ENCODE measurements at regions not wholly inside any gene's neighbourhood (a gene's known extent, or its start where the extent isn't known, plus 50 kb on each side); places are given as distances from the start of the nearest gene placed in this dataset.

GRCh38 chrX:120819126-120819525, 56.5 kb downstream of the CT47B1 start:
- no peak for DNase-seq

- DNase-seq, result no peak
These were observed 61.7 kb downstream of the CT47B1 start for GRCh38 chrX:120813982-120814381.

- no peak for DNase-seq
These were observed 74.2 kb downstream of the CT47B1 start for GRCh38 chrX:120801426-120801825.

GRCh38 chrX:120797188-120797851, 78.3 kb downstream of the CT47B1 start:
- DNase-seq, result no peak

GRCh38 chrX:120795301-120795700, 80.4 kb downstream of the CT47B1 start:
- no peak for DNase-seq

- no peak for DNase-seq
These were observed 81.1 kb downstream of the CT47B1 start for GRCh38 chrX:120794525-120794975.

- DNase-seq, result no peak
These were observed 82.6 kb downstream of the CT47B1 start for GRCh38 chrX:120793098-120793497.

GRCh38 chrX:120791013-120791643, 84.5 kb downstream of the CT47B1 start:
- DNase-seq, result no peak

GRCh38 chrX:120790552-120790951, 85.1 kb downstream of the CT47B1 start:
- no peak for DNase-seq

- peak in 4 of 6 experiments; percentile 1 to 77 (median 38) for DNase-seq
These were observed 85.5 kb downstream of the CT47B1 start for GRCh38 chrX:120790118-120790517.

GRCh38 chrX:120781403-120781802, 94.3 kb downstream of the CT47B1 start:
- no peak for DNase-seq

GRCh38 chrX:120775959-120776358, 99.7 kb downstream of the CT47B1 start:
- DNase-seq, result no peak

GRCh38 chrX:120774606-120775005, 101.1 kb downstream of the CT47B1 start:
- DNase-seq, result no peak

- no peak for DNase-seq
These were observed 101.9 kb downstream of the CT47B1 start for GRCh38 chrX:120773801-120774200.

GRCh38 chrX:120769576-120770341, 105.9 kb downstream of the CT47B1 start:
- DNase-seq, result peak in 2 of 6 experiments; percentile 14 to 27

GRCh38 chrX:120768681-120769080, 107.0 kb downstream of the CT47B1 start:
- no peak for DNase-seq

GRCh38 chrX:120768254-120768653, 107.4 kb downstream of the CT47B1 start:
- DNase-seq, result no peak

GRCh38 chrX:120763269-120763668, 112.4 kb downstream of the CT47B1 start:
- no peak for DNase-seq

- DNase-seq, result no peak
These were observed 113.9 kb downstream of the CT47B1 start for GRCh38 chrX:120761810-120762209.

- DNase-seq, result no peak
These were observed 116.0 kb downstream of the CT47B1 start for GRCh38 chrX:120759685-120760084.

- DNase-seq, result peak in 4 of 6 experiments; percentile 10 to 51 (median 28)
These were observed 120.4 kb downstream of the CT47B1 start for GRCh38 chrX:120755066-120755846.

GRCh38 chrX:120753413-120754251, 122.0 kb downstream of the CT47B1 start:
- no peak for DNase-seq

Data from stimulated activated naive CD4-positive, alpha-beta T cell (primary cell).